Lung (tissue), 11 donors: ENCODE measurements at regions not wholly inside any gene's neighbourhood (a gene's known extent, or its start where the extent isn't known, plus 50 kb on each side); places are given as distances from the start of the nearest gene placed in this dataset.

ENCODE experiments used
- ATAC-seq: fragments of 200-7000 bp; cut with Tn5 transposase; one replicate; pipeline ENCODE4 v1.9.1; 2020; ENCODE audit warnings: moderate number of reproducible peaks; ENCODE audit not compliant: insufficient read depth, low FRiP score
- DNase-seq, 3 donors: peaks; one replicate each; pipeline ENCODE4 v3.0.0-alpha.2; 2013 to 2017
- H3K27ac ChIP-seq, 2 donors: one replicate each; pipeline ENCODE4 v1.5.1; 2013; ENCODE audit warnings: mild to moderate bottlenecking in 2 of 2, moderate library complexity in 2 of 2, control low read depth in 1 of 2, inconsistent platforms in 1 of 2, low read depth in 1 of 2, low read length in 1 of 2
- H3K27me3 ChIP-seq, 3 donors: one replicate each; pipeline ENCODE4 v1.5.1; 2013; ENCODE audit warnings: low read length in 2 of 3; ENCODE audit not compliant: control insufficient read depth in 3 of 3, insufficient read depth in 3 of 3
- H3K36me3 ChIP-seq, 4 donors: one replicate each; pipeline ENCODE4 v1.5.1; 2013; ENCODE audit warnings: low read length in 4 of 4, mild to moderate bottlenecking in 1 of 4, moderate library complexity in 1 of 4; ENCODE audit not compliant: control insufficient read depth in 4 of 4, insufficient read depth in 4 of 4
- H3K4me1 ChIP-seq, 5 donors: one replicate each; pipeline ENCODE4 v1.5.1; 2013; ENCODE audit warnings: low read length in 5 of 5, mild to moderate bottlenecking in 2 of 5, moderate library complexity in 1 of 5; ENCODE audit not compliant: control insufficient read depth in 5 of 5, insufficient read depth in 5 of 5
- H3K4me3 ChIP-seq: one replicate; pipeline ENCODE4 v1.5.1; 2013; ENCODE audit warnings: mild to moderate bottlenecking, control low read depth, moderate library complexity
- H3K9ac ChIP-seq, 2 donors: one replicate each; pipeline ENCODE4 v1.5.1; 2013; ENCODE audit warnings: low read length in 2 of 2, control low read depth in 1 of 2; ENCODE audit not compliant: insufficient read depth in 1 of 2
- H3K9me3 ChIP-seq, 4 donors: one replicate each; pipeline ENCODE4 v1.5.1; 2013; ENCODE audit warnings: low read length in 3 of 4, mild to moderate bottlenecking in 1 of 4, moderate library complexity in 1 of 4; ENCODE audit not compliant: control insufficient read depth in 4 of 4, insufficient read depth in 3 of 4
- CTCF ChIP-seq: IDR thresholded peaks from 2 replicates; pipeline ENCODE4 v1.5.1; 2012; ENCODE audit warnings: mild to moderate bottlenecking; ENCODE audit errors: control extremely low read depth, extremely low read depth
- WGBS, 2 donors: extraction: QIAGEN DNeasy Blood & Tissue Kit; methylation state at CpG; one replicate each; pipeline ENCODE4 v1.1.7; 2013; 5-methylcytosine and 5-hydroxymethylcytosine counted together
- donor health status: control.
- donor health status: control.
- donor health status: Bipolar disorder and iron deficiency.
- donor health status: healthy.
- donor health status: DM: yes; HTN: yes; CAD: no.

- Histone ChIP-seq H3K9ac (no peak overlapping the region), H3K9me3 (peaks cover 0 to 5% (median 2%) of the 10 kb centered on the region in 4 donors), H3K27ac (peak overlapping the region in 1 of 2 donors; percentile 59), H3K27me3 (no peaks in the 10 kb centered on the region), H3K4me3 (no peak overlapping the region), H3K4me1 (peaks cover 0 to 42% (median 13%) of the 10 kb centered on the region in 5 donors), H3K36me3 (no peaks in the 10 kb centered on the region)
- DNase-seq (no peak), ATAC-seq (no peak)
- TF ChIP-seq CTCF, result no peak
- 85 to 95% methylated on average over 3 of the region's 3 CpGs for WGBS, 2 donors
These were observed 165.0 kb downstream of the BAMBI start for GRCh38 chr10:28842321-28842720.

DNA sequence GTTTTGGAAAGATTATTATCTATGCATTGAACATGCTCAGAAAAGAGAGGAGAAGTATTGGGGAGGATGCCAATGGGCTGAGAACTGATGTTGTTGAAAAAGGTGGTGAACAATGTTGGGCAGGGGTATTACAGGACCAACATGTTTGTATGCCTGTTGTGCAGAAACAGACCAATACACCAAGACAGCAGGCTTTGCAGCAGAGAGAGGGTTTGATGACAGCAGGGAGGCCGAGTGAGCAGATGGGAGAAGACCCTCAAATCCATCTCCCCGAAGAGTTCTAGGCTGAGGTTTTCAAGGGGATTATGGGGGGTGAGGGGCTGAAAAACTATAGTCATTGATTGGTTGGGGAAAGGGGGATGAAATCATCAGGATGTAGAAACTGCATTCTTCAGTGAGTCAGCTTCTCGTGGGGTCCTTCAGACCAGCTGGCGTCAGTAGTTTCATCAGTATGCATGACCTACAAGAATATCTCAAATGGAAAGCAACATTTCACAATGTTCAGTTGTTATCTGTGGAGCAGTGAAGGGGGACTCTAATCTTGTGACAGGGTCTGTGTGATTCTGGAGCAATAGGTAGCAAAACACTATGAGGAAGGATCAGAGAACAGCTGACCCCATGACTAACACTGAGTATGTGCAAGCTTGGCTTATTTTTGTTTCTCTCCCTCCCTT, 167.8 kb downstream of the BAMBI start:
- no peak overlapping the region for H3K4me3 ChIP-seq
- H3K36me3 ChIP-seq, result no peaks in the 10 kb centered on the region
- WGBS, 2 donors, result 88 to 91% methylated on average over 4 of the region's 4 CpGs
- DNase-seq (no peak), ATAC-seq (no peak)
- no peak overlapping the region for H3K9ac ChIP-seq
- peaks cover 0 to 18% (median 5%) of the 10 kb centered on the region in 5 donors for H3K4me1 ChIP-seq
- peaks cover 0 to 5% (median 2%) of the 10 kb centered on the region in 4 donors for H3K9me3 ChIP-seq
- no peak for TF ChIP-seq CTCF
- H3K27ac ChIP-seq, result no peak overlapping the region
- no peaks in the 10 kb centered on the region for H3K27me3 ChIP-seq

- DNase-seq (no peak), ATAC-seq (no peak)
- Histone ChIP-seq H3K27ac (no peak overlapping the region), H3K36me3 (no peaks in the 10 kb centered on the region), H3K4me3 (no peak overlapping the region), H3K27me3 (no peaks in the 10 kb centered on the region), H3K4me1 (peaks cover 0 to 9% (median 2%) of the 10 kb centered on the region in 5 donors), H3K9ac (no peak overlapping the region), H3K9me3 (peaks cover 0 to 5% (median 1%) of the 10 kb centered on the region in 4 donors)
- TF ChIP-seq CTCF, result no peak
- 93 to 98% methylated on average over 3 of the region's 3 CpGs for WGBS, 2 donors
These were observed 172.0 kb downstream of the BAMBI start for GRCh38 chr10:28849309-28849708.

DNA sequence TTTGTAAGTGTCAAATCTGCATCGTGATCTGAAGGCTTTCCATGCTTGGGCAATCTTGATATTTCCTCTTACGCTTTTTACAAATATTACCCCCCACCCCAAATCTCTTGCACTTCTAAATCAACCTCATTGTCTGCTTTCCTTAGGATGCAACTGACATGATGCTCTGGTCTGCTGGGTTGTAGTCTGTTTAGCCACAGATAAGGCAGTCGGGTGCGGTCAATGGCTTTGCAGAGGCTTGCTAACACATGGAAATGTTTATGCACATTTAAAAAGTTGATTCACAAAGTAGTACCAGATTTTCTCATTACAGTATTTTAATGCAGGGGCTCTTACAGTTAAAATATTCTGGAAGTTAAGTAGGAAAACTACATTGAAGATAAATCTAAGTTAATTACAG, 172.5 kb downstream of the BAMBI start:
- DNase-seq, result no peak
- no peak overlapping the region for H3K9ac ChIP-seq
- H3K27me3 ChIP-seq, result no peaks in the 10 kb centered on the region
- no peak overlapping the region for H3K4me3 ChIP-seq
- H3K9me3 ChIP-seq, result peaks cover 0 to 3% (median 1%) of the 10 kb centered on the region in 4 donors
- 89 to 94% methylated on average over 4 of the region's 4 CpGs for WGBS, 2 donors
- no peaks in the 10 kb centered on the region for H3K36me3 ChIP-seq
- no peak for TF ChIP-seq CTCF
- H3K4me1 ChIP-seq, result peaks cover 0 to 9% (median 2%) of the 10 kb centered on the region in 5 donors
- no peak overlapping the region for H3K27ac ChIP-seq
- no peak for ATAC-seq
